HG03097 (cell line): ENCODE measurements at regions not wholly inside any gene's neighbourhood (a gene's known extent, or its start where the extent isn't known, plus 50 kb on each side); places are given as distances from the start of the nearest gene placed in this dataset.

Experiments used
- ATAC-seq: cut with Tn5 transposase; IDR thresholded peaks from one replicate; pipeline ENCODE4 v1.9.1; 2021; ENCODE audit not compliant: unreplicated experiment, low FRiP score

DNA sequence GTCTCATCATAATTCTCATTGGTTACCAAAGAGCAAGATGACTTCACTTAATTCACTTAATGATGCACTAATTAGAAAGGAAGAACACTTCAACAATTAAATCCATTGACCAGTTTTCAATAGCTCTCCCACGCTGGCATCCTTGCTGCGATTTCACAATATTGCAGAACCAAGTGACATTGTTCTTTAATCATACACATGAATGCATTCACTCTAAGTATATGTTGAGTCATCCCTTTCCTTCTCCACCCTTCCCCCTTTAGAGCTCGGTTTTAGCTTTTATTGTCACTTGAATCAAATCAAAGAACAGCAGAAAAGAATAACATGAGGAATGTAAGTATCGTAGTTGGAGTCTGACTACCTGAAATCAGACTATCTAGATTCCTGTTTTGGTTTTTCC is 233.6 kb upstream of the FMN2 start:
- no peak for ATAC-seq

GRCh38 chr1:239858529-239858928 is 233.2 kb upstream of the FMN2 start:
- no peak for ATAC-seq

DNA sequence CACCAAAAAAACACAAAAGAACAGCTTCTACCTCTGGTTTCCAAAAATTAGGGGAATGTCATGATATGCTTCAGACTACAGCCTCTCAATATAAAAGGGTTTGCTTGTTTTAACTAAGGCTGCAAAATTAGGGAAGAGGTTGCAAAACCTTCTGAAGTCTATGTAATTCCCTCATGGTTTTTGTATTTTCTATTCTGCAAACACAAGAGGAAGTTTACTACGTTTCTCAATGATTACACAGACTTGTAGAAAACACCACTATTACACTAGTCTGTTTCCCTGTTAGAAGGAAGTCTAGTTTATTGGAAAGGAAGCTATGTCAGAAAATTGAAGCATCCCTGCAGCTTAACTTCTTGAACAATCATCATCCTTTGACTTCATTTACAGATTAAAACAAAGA is 229.7 kb upstream of the FMN2 start:
- ATAC-seq: no peak

DNA sequence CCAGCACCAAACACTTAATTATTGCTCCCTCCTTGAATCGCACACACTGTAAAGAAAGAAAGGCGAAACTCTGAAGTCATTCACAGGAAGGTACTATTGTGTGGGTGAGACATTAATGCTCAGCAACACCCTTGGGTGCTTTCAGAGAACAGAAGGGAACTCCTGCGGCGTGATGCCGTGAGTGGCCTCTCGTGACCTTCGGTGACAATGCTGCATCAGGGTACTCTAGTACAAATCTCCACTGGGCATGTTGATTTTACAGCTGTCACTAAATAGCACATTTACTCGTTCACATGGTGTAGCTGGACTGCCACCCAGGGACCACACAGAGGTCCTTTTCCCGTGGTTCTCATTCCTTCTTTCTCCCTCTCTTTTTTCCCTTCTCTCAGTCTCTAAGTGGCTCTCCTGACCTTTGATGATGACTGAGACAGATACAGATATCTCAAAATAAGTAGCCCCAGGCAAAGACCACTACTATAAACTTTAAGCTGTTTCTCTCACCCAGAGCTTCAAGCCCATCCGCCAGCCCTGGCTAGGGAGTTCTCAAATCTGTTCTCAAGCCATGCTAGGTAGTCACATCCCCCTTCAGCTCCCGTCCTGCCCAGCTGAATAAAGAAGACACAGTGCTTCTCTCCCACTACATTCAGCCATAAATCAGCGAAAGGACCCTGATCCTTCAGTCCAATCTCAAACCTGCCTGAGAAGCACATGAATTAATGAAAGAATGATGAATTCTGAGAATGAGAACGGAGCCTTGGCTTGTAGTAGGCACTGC is 223.4 kb upstream of the FMN2 start:
- ATAC-seq: no peak

DNA sequence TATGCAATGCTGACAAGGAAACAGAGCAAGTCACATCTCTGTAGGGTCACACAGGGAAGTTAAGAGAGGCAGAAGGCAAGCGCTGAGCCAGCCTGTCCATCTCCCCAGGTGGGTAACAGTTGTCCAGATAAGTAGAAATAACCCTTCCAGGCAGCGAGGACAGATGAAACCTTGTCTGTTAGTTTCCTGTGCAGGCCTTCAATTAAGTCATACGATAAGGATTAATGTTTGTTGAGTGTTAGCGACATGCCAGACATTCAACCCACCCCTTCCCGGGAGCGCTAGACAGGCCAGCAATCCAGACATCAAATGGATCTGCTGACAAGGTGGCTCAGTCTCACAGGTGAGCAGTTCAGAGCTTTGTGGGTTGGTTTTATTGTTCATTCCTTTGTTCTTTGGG is 221.5 kb upstream of the FMN2 start:
- no peak for ATAC-seq

DNA sequence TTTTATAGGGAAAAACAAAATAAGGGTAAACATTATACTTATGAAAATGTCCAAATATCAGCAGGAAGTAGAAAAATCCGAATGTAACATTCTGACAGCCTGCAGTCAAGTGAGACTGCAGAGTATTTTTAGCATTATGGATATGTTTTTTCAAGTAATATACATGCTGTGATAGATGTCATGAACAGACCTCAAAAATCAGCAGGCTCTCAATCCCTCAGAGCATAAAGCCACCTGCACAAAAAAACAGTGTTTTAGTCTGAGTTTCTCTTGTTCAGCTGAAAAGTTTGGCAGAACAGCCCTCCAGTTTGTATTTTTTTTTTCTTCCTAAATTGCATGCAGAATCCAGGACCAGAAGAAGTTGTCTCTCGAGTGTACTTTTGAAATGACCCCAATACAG is 219.1 kb upstream of the FMN2 start:
- no peak for ATAC-seq

GRCh38 chr1:239874831-239875230 is 216.9 kb upstream of the FMN2 start:
- no peak for ATAC-seq

DNA sequence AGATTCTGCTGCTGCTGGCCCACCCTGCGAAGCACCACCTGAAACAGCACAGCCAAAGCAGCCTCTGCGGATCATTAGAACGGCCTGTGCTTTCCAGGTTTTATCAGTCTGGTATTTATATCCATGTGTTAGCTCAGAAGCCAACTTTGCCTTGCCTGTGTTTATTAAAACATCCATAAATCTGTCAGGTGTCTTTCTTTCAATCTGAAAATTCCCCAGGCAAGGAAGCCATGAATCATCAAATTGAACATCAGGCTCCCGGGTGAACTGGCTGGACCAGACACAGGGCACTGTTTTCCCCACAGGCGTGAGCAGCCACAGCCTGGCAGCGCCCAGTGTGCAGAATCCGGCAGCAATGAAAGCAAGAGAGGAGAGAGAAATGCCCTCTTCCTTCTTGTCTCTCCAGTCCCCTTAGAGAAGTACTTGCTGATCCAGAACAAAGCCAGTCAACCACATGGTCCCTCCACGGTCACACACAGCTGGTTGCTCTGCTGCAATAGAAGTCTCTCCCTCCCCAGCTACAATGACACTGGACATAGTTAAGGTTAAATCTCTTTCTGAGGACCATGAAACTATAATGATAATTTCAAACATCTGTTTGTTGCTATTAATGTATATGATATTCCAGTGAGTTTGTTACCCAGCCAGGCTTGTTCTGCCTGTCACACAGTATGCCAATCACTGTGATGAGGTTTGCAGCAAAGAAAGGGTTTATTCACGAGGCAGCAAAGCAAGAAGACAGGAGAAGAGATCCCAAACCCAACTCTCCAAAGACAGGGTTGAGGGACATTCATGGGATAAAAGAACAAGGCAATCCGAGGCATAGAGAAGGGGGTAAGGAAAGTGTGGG is 212.1 kb upstream of the FMN2 start:
- ATAC-seq: no peak

GRCh38 chr1:239882967-239883366 is 208.7 kb upstream of the FMN2 start:
- no peak for ATAC-seq

DNA sequence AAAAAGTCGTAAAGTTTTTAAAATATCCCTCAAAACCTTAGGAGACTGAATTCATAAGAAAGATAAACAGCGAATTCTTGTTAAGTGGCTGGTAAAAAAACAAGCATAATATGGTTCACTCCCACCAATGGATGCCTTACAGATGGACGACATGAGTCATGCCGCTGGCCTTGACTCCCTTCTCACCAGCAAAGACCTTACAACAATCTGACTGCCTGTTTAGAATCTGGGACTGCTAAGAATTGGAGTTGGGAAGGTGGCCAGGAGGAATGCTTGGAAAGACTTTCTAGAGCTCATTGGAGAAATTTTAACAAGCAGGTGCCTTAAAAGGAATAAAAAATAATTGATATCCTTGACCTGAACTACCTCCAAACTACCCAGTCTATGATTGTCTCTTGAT is 206.9 kb upstream of the FMN2 start:
- ATAC-seq: no peak

DNA sequence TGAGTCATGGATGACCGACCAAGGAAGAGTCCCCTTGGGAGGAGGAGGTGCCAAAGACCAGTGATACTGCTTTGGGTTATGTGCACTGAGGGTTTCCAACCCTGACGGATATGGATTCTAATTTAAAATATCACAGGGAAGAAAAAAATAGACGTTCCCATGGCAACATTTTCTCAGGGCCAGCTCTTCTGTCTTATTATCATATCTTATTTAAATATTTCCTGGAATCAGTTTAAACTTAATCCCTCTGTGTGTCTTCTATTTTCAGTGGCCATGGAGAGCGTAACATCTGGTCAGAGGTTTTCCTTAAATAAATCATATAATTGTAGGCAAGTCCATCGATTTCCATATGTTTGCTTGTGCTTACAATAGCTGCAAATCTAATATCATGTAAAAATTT is 205.4 kb upstream of the FMN2 start:
- ATAC-seq: no peak

- ATAC-seq: no peak
These were observed 203.0 kb upstream of the FMN2 start for GRCh38 chr1:239888639-239889038.

GRCh38 chr1:239891621-239892358 is 199.9 kb upstream of the FMN2 start:
- ATAC-seq: no peak

GRCh38 chr1:239892602-239893001 is 199.1 kb upstream of the FMN2 start:
- ATAC-seq: no peak

DNA sequence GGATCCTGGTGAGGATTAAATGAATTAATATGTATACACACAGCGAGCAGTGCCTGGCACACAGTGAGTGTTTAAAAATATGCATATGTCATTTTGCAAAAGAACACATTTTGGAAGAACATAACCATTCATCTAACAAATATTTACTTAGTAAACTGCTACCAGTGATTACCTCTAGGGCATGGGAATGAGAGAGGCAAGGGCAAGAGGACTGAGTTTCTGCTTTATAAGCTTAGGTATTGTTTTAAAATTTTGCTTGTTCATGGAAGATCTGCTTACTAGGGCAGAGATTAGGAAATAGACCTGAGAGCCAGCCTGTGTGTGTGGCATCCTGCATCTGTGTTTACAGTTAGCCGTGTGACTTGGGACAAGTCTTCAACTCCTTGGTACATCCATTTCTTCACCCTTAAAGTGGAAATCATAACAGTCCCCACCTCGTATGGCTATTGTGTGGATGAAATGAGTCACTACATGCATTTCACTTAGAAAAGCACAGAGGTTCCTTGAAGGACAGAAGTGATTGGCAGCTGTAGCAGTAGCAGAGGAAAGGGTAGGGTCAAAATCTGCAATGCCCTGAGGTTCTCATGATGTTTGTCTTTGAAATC is 198.5 kb upstream of the FMN2 start:
- no peak for ATAC-seq

DNA sequence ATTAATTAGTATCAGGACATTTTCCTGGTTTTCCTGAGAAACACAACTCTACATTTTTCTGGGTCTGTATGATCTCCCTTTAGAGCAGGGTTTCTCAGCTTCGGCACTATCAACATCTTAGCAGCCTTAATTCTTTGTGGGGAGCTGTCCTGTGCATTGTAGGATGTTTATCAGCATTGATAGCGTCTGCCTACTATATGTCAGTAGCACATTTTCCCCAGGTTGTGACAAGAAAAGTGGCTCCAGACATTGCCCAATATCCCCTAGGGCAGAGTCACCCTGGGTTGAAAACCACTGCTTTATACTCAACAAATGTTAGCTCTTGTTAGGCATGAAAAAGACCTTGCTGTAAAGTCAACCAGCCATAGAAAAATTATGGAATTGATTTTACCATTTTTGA is 195.1 kb upstream of the FMN2 start:
- no peak for ATAC-seq

- no peak for ATAC-seq
These were observed 194.7 kb upstream of the FMN2 start for GRCh38 chr1:239896980-239897379.

DNA sequence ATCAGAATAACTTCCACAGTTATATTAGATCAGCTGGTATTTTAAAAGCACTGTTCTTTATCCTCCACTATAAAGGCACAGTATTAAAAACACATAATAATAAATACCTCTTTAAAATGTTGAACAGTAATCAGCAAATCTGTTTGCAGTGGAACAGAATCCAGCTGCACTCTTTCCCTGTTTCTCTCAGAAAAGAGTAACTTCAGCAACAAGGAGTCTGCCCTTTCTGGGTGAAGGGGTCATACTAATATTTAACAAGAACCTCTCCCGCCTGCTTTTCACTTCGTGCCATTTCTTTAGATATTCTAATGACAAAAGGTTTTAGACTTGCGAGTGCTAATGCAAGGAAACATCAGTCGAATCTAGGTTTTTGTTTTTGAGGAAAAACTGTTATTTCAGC is 194.2 kb upstream of the FMN2 start:
- no peak for ATAC-seq

DNA sequence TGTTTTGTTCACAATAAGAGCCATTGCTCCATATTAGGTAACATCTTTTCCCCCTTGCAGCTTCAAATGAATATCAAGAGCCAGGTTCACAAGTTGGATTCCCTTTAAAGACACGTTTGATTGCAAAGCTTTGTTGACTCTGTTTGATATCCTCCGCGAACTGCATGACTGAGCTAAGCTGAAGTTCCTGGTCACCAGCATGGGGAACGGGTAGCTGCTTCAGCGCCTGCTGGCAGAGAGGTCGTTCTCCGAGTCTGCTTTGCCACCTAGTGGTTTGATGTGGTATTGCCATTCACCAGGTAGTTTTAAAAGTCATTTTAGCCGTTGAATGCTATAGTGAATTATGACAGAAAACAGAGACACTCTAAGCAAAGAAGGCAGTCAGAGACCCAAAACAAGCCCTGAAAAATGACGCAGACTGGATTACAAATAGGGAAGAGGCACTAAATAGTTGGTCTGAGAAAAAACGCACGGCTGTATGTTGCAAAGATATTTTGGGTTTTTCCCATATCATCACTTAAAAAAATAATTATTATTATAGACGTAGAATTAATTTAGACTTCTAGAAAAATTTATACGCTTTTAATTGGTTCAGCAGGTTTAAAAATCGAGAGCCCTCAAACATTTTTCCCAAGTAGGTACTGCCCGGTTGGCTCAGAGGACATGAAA is 193.5 kb upstream of the FMN2 start:
- peak; percentile 85 for ATAC-seq

DNA sequence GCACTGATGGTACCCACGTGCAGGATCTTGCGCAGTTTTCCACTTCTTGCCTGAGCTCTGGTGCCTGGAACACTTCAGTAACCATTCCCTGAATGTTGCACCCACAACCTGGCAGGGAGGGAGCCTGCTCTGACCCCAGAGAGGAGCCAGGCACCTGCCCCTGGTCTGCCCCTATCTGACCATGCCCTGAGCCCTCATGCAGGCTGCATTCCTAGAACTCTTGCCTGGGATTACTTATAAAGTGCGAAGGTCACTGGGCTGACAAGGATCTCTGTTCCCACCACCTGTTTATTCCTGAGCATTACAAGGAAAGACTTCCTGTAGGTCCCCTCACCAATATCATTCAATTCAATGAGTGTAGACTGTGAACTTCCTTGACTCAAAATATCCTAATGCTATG is 191.9 kb upstream of the FMN2 start:
- ATAC-seq: no peak
